ENCODE measurements at regions not wholly inside any gene's neighbourhood (a gene's known extent, or its start where the extent isn't known, plus 50 kb on each side); places are given as distances from the start of the nearest gene placed in this dataset.
"Not testable (repeated sequence)": the region's sequence is repeated elsewhere in the genome, so short reads cannot be mapped to it uniquely, and the experiment has no call there.

DNA sequence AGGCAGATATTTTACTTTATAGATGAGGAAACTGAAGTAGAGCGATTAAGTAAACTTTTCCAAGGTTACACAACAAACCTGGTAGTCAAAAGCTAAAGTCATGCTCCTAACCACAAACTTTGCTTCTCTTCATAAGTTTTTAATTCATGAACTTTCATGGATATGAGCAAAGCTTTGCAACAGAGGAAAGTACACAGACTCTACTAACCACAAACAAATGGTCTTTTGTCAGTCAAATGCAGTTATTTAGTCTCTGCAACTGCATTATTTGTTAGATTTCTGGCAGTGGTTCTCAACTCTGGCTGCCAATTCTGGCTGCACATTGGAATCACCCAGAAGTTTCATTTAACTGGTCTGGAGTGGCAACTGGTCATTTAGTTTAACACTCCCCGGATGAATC lies 140.6 kb upstream of the TMEM168 start:
- DNase-seq, result peak; percentile 6 to 64 (median 44)

DNA sequence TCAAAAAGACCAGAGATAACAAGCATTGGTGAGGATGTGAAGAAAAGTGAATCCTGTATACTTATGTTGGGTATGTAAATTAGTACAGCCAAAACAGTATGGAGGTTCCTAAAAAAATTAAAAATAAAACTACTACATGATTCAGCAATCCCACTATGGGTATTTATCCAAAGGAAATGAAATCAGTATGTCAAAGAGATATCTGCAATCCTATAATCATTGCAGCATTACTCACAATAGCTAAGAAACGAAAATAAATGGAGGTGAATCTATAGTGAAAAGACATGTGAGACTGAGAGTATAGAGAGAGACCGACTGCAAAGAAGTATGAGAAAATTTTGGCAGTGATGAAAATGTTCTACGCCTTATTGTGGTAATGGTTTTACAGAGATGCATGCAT lies 139.2 kb upstream of the TMEM168 start:
- DNase-seq, result no peak

DNA sequence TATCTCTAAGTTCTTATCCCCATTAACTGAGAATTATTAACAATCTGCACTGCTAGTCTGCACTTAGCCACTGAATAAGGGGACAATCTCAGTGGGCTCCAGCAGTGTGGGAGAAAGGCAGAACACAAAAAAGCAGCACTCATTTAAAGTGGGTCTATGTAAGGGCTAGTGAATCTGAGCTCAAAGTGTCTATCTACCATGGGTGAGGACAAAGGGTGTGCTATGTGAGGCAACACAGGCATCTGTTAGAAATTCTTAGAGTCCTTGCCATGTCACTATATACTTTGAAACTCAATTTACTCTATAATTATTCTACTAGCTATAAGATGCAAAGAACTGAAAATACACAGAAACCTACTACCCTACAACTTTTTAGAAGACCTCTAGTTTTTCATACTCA lies 135.8 kb upstream of the TMEM168 start:
- no peak for DNase-seq

DNA sequence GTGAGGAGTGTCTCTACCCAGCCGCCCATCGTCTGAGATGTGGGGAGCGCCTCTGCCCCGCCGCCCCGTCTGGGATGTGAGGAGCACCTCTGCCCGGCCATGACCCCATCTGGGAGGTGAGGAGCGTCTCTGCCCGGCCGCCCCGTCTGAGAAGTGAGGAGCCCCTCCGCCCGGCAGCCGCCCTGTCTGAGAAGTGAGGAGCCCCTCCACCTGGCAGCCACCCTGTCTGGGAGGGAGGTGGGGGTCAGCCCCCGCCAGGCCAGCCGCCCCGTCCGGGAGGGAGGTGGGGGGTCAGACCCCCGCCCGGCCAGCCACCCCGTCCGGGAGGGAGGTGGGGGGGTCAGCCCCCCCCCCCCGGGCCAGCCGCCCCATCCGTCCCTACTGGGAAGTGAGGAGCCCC lies 132.4 kb upstream of the TMEM168 start:
- not testable (repeated sequence) for DNase-seq

DNA sequence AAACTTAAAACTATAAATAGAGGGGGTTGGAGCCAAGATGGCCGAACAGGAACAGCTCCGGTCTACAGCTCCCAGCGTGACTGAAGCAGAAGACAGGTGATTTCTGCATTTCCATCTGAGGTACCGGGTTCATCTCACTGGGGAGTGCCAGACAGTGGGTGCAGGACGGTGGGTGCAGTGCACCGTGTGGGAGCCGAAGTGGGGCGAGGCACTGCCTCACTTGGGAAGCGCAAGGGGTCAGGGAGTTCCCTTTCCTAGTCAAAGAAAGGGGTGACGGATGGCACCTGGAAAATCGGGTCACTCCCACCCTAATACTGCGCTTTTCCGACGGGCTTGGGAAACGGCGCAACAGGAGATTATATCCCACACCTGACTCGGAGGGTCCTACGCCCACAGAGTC lies 126.2 kb upstream of the TMEM168 start:
- DNase-seq, result not testable (repeated sequence)

DNA sequence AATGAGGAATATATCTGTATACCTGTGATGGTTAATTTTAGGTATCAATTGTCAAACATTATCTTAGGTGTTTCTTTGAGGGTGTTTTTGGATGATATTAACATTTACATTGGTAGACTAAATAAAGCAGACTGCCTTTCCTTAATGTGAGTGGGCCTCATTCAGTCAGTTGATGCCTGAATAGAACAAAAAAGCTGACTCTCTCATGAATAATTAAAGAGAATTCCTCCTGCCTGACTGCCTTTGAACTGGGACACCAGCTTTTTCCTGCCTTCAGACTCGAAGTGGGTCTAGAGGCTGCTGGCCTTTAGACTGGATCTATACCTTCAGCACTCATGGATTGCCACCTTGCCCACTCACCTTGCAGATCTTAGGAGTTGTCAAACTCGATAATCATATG lies 117.9 kb upstream of the TMEM168 start:
- DNase-seq, result no peak

DNA sequence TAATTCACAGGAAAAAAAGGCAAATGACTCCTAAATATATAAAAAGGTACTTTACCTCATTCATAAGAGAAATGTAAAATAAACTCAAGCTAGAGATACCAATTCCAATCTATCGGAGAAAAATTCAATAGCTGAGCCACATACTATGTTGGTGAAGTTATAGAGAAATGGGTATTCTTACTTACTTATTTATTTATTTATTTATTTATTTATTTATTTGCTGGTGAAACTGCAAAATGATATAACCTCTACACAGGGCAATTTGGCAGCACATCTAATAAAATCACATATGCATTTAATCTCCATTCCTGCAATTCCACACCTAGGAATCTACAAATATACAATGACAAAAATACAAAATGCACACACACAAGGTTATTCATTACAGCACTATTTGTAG lies 117.5 kb upstream of the TMEM168 start:
- DNase-seq, result no peak

DNA sequence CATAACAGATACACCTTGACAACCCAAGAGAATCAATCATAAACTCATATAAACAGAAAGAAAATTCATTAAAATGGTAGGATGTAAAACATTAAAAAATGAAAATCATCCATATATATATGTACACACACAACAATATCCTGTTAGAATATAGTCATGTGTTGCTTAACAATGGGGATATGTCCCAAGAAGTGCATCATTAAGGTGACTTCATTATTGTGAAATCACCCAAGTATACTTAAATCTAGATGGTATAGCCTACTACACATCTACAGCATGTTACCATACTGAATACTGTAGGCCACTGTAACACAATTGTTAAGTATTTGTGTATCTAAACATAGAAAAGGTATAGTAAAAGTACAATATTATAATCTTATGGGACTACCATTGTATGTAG lies 115.8 kb upstream of the TMEM168 start:
- DNase-seq, result peak in 2 of 4 experiments; percentile 43

DNA sequence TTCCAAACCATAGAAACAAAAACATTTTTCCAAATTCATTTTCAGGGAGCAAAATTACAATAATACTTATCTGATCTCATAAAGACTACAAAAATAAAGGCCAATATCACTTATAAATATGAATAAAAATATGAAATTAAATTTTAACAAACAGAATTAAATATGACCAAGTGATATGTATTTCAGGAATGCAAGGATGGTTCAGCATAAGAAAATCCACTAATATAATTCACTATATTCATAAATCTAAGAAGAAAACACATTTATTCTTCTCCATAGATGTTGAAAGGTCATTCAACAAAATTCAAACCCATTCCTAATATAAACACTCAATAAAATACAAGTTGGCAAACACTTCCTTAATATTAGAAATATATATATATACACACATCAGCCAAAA lies 115.2 kb upstream of the TMEM168 start:
- no peak for DNase-seq

DNA sequence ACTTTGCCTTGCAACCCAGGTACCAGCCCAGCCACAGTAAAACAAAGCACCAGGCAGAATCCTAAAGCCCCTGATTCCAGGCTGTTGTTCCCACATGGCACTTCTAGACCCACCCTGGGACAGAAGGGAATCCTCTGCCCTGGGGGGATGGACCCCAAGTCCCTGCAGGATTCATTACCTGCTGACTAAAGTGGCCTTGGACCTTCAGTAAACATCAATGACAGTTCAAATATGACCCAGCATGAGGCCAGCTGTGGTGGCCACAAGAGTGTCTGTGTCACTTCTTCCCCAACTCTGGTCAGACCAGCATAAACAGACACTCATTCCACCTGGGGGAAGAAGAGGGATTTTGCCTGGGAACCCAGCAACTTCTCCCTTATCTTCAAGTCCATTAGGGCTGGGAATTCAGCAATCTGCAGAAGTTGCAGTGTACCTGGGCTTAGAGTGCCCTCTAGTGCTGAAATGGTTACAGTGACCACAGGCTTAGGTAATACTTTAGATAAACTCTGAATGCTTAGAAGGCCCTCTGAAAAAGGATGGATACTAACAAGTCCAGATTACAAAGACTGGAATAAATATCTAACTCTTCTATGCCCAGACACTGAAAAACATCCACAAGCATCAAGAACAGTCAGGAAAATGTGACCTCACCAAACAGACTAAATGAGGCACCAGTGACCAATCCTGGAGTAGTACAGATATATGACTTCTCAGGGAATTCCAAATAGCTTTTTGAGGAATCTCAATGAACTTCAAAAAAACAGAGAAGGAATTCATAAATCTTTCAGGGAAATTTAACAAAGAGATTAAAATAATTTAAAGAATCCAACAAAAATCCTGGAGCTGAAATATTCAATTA lies 108.5 kb upstream of the TMEM168 start:
- DNase-seq, result peak; percentile 77 to 85 (median 80)

DNA sequence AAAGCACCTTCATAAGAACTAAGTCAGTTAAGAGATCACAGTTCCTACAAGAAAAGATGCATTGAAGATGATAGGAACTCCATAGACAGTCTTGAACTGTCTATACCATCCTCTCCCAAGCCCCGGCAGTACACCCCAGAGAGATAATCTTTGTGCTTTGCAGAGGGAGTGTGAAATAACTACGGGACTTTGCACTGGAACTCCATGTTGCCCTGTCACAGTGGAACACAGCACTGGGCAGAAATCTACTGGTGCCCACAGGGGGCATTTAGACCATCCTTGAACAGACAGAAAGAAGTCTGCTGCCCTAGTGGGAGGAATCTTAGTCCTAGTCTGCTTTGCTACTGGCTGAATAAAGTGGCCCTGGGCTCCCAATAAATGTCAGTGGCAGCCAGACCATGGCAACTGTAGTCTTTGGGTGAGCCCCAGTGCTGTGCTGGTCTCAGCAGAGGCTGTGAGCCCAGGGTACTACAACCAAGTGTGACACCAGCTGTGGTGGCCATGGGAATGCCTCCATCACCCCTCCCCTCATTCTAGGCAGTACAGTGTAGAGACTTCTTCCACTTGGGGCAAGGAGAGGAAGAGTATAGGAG lies 107.7 kb upstream of the TMEM168 start:
- DNase-seq, result no peak

DNA sequence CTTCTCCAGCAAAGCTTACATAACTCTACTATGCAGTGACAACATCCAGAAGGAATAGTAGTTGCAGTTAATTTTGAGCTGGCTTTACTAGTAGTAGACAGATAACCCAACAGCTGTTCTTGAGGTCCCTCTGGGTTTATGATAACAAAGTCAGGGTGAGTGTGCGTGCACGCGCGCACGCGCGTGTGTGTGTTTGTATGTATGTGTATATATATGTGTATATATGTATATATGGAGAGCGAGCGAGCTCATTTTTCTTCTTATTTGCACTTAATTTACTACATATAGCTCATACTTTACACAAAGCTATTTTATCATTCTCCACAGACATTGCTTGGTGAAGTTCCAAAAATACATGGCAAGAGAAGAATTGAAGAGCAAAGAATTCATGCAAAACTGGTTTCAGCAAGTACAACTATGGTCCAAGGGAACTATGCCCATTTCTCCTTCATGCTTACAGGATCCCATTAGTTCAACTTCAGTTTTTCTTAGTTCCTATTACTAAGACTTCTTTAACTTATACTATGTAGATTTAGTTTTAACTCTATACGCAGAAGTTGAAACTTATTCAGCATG lies 105.9 kb upstream of the TMEM168 start:
- no peak for DNase-seq

DNA sequence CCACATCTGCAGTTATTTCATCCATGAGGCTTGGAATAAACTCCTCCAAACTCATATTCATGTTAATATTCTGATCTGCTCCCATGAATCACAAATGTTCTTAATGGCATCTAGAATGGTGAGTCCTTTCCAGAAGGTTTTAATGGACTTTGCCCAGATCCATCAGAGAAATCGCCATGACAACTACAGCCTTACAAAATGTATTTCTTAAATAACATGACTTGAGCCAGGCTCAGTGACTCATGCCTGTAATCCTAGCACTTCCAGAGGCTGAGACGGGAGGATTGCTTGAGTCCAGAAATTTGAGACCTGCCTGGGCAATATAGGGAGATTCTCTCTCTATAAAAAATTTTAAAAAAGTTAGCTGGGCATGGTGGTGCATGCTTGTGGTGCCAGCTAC lies 102.1 kb upstream of the TMEM168 start:
- DNase-seq, result no peak

DNA sequence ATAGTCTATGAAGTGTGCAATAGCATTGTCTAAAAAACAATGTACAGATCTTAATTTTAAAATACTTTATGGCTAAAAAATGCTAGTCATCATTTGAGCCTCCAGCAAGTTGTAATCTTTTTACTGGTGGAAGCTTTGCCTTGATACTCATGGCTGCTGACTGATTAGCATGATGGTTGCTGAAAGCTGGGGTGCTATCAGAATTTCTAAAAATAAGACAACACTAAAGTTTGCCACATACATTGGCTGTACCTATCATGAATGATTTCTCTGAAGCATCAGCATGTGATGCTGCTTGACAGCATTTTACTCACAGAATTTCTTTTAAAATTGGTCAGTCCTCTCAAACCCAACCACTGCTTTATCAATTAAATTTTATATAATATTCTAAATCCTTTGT lies 101.5 kb upstream of the TMEM168 start:
- no peak for DNase-seq

DNA sequence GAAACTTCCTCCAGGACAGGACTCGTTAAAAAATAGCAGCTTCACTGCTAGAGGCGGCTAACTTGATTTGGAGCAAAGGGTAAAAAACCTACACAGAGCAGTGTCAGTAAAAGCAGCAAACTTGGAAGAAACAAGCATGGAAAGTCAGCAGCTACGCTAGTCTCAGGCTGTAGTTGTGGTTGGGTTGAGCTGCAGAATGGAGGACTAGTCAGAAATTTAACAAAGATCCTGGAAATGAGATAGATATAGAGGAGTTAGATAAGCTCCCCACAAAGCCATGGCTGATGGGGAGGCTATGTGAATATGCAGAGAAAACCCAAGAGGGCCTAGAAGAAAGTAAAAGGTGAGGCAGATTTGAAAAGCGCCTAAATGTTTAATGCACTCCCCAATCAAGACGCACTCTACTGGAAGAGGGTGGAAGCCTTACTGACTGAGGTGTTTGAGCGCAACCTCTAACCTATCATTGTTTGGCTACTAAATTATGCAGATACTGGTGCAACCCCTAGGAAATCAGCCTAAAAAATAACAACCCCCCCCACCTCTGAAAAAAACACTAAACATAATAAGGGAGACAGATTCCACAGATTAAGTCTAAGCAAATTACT lies 99.7 kb upstream of the TMEM168 start:
- no peak for DNase-seq

DNA sequence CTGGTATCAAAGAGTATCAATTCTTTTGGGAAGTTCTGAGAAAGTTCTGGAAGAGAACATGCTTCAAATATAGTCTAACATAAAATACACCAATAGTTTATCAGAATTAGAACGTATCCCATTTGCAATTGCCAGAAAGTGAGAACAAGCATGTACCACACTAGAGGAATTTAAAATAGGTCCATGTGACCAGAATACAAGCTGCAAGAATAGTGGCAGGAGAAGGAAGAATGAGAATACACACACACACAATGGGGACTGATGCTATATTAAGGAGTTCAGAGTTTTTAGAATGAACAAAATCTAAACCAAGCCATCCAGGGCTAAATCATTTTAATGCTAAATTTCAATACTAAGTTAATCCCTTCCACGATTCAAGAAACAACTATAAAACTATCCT lies 99.1 kb upstream of the TMEM168 start:
- no peak for DNase-seq

DNA sequence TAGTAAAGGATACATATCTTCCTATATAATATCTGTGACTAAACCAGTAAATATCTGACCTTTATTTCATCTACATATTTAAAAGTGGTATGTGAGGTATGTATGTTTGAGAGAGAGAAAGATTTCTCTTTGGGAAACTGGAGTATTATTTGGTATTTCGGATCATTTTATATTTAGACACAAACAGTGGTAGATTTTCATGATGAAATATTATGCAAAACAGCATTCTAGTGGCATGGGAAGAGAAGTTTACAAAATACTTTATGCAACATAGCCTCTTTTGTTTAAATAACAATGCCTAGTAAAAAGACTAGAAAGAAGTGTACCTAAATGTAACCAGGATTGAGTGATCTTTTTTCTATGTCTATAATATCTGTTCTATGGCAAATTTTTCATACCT lies 98.6 kb upstream of the TMEM168 start:
- DNase-seq, result no peak

DNA sequence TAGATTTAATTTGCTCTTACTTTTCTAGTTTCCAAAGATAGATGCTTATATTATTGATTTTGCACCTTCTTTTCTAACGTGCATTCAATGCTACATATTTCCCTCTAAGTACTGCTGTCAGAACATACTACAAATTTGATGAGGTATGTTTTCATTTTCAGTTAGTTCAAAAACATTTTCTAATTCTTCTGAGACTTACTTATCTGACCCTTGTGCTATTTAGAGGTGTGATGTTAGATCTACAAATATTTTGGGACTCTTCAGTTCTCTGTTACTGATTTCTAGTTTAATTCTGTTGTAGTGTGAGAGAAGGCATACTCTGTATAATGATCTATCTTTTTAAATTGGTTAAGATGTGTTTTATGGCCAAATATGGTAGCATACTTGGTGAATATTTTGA lies 97.8 kb upstream of the TMEM168 start:
- DNase-seq, result no peak

DNA sequence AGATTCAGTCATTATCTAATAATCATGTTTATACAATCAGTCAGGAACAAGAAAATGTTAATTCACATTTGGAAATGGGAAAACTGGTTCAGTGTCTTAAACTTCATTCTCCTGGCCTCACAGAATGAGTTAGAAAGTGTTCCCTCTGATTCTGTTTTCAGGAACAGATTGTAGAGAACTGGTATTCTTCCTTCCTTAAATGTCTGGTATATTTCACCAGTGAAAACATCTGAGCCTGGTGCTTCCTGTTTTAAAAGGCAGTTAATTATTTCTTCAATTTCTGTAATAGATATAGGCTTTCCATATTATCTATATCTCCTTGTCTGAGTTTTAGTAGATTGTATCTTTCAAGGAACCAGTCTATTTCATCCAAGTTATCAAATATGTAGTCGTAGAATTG lies 97.1 kb upstream of the TMEM168 start:
- peak; percentile 5 to 60 (median 35) for DNase-seq

DNA sequence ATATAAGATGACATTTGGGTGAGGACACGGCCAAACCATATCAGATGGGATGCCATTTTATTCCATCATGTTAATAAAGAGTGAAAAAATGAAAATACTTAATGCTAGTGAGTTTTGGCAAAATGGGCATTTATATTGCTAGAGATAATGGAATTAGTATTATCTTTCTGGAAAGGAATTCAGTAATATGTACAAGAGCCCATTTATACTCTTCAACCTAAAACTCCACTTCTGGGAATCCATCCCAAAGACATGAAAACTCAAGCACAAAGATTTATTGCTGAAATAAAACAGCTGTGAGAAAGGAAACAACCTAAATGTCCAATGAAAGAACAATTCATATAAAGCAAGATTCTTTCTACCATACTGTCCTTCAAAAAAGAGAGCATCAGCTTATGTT lies 96.0 kb upstream of the TMEM168 start:
- no peak for DNase-seq

DNA sequence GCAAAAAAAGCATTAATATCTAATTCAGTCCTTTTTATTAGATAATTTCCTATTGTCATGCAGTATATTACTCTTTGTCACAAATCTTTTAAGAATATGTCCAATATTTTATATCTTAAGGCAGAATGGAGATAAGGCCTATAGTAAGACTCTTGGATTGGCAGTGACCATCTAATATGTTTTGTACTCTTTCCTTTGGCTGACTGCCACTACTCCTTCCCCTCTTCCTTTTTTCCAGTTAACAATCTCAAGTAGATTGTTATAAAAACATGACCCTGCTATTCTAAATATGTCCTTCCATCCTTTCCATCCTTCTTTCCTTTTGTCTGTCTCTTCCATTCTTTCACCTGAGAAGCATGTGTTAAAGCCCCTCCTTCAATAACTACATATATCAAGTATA lies 92.8 kb upstream of the TMEM168 start:
- DNase-seq, result no peak

DNA sequence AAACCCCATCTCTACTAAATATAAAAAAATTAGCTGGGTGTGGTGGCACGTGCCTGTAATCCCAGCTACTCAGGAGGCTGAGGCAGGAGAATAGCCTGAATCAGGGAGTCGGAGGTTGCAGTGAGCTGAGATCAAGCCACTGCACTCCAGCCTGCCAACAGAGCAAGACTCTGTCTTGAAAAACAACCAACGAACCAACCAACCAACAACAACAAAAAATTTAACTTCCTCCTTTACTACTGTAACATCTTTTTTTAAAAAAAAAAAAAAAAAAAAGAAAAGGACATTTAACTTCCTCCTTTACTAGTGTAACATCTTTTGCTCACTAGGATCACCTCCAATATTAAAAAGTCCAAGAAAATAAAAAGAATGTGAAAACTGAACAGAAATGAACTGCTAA lies 92.3 kb upstream of the TMEM168 start:
- DNase-seq, result peak in 3 of 4 experiments; percentile 31 to 66 (median 60)

DNA sequence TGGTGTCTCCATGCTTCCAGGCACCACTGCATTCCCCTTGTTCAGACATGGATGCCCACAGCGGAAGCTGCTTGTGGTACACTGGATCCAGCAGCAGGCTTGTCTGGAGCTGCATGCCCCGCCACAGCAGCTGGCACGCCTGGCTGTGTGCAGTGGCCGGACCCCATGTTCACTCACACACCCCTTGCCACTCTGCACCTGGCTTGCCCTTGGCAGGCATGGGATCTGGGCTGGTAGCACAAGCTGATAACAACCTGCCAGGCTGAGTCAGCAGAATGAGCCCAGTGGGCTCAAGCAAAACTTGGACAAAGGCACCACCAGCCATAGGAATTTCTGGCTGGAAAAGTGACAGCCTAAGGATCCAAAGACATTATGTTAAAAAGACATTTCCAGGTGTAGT lies 91.8 kb upstream of the TMEM168 start:
- no peak for DNase-seq
